SU-DHL-6 (cell line): ENCODE measurements at regions not wholly inside any gene's neighbourhood (a gene's known extent, or its start where the extent isn't known, plus 50 kb on each side); places are given as distances from the start of the nearest gene placed in this dataset.

Experiments used
- H2AFZ ChIP-seq: fragments of 200-600 bp; sonication (generic); 2 replicates; pipeline ENCODE4 v1.6.1; 2014; ENCODE audit warnings: low read depth, mild to moderate bottlenecking, moderate library complexity, mixed read lengths, antibody characterized with exemption, low read length; ENCODE audit not compliant: severe bottlenecking
- H3F3A ChIP-seq: fragments of 200-600 bp; shearing (Covaris generic); 2 replicates; pipeline ENCODE4 v1.6.0; 2016; ENCODE audit warnings: antibody characterized with exemption, mild to moderate bottlenecking; ENCODE audit not compliant: insufficient read depth
- H3K27ac ChIP-seq: fragments of 200-600 bp; sonication (generic); 2 replicates; pipeline ENCODE4 v1.5.1; 2016; ENCODE audit warnings: low read depth, mild to moderate bottlenecking, low read length, moderate library complexity, mixed read lengths
- H3K27me3 ChIP-seq: fragments of 200-600 bp; sonication (generic), shearing (Covaris generic); 2 replicates; pipeline ENCODE4 v1.6.0; 2014; ENCODE audit warnings: mild to moderate bottlenecking, low read length
- H3K36me3 ChIP-seq: fragments of 200-600 bp; sonication (generic); 2 replicates; pipeline ENCODE4 v1.6.1; 2014; ENCODE audit warnings: mild to moderate bottlenecking, low read length, mixed read lengths
- H3K4me2 ChIP-seq: fragments of 300-600, 200-600 bp; shearing (Covaris generic), sonication (generic); 2 replicates; pipeline ENCODE4 v1.6.0; 2014; ENCODE audit warnings: low read length, low read depth, mild to moderate bottlenecking; ENCODE audit not compliant: poor library complexity, severe bottlenecking
- H3K4me3 ChIP-seq: fragments of 200-600 bp; sonication (generic); 2 replicates; pipeline ENCODE4 v1.5.1; 2014; ENCODE audit warnings: antibody characterized with exemption, low read length, mild to moderate bottlenecking, mixed read lengths; ENCODE audit not compliant: insufficient read depth, poor library complexity, severe bottlenecking
- H3K79me2 ChIP-seq: fragments of 200-600 bp; sonication (generic); 2 replicates; pipeline ENCODE4 v1.6.1; 2014; ENCODE audit warnings: mild to moderate bottlenecking, low read length, moderate library complexity; ENCODE audit not compliant: insufficient read depth
- H3K9ac ChIP-seq: fragments of 200-600 bp; sonication (generic); 2 replicates; pipeline ENCODE4 v1.7.0; 2014; ENCODE audit warnings: mild to moderate bottlenecking, low read length
- H3K9me2 ChIP-seq: fragments of 200-600 bp; sonication (generic); replicated peaks from 2 replicates; pipeline ENCODE4 v1.6.1; 2014; ENCODE audit warnings: low read length; ENCODE audit not compliant: insufficient read depth
- H3K9me3 ChIP-seq: fragments of 200-600 bp; sonication (generic); 2 replicates; pipeline ENCODE4 v1.6.1; 2014; ENCODE audit warnings: low read length, mixed read lengths; ENCODE audit not compliant: insufficient read depth
- H4K20me1 ChIP-seq: fragments of 200-600 bp; sonication (generic); 2 replicates; pipeline ENCODE4 v1.6.1; 2014; ENCODE audit warnings: low read depth, mild to moderate bottlenecking, antibody characterized with exemption, low read length, moderate library complexity, mixed read lengths
- EZH2phosphoT487 ChIP-seq: fragments of 200-600 bp; sonication (generic), shearing (Covaris generic); conservative IDR thresholded peaks from 2 replicates; pipeline ENCODE4 v1.6.1; 2018; ENCODE audit warnings: mild to moderate bottlenecking, antibody characterized with exemption, low read length, moderate library complexity, mixed read lengths
- TF ChIP-seq, protein P1 (sequence below): fragments of 200-600 bp; sonication (generic); IDR thresholded peaks from one replicate; pipeline ENCODE4 v1.5.1; 2017; ENCODE audit warnings: antibody characterized with exemption, mild to moderate bottlenecking, low read length, moderate library complexity; ENCODE audit not compliant: insufficient read depth, poor library complexity, severe bottlenecking

DNA sequence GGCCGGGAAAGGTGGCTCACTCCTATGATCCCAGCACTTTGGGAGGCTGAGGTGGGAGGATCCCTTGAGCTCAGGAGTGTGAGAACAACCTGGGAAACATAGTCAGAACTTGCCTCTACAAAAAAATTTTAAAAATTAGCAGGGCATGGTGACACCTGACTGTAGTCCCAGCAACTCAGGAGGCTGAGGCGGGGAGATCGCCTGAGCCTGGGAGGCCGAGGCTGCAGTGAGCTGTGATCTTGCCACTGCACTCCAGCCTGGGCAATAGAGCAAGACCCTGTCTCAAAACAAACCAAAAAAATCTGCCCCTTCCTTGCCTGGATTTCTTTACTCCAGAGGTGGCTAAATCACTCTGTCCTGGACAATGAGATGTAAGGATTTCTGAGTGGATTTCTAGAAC lies 197.7 kb downstream of the NRP2 start:
- Histone ChIP-seq H2AFZ (no peak overlapping the region), H3K4me3 (no peak overlapping the region), H4K20me1 (no peaks in the 10 kb centered on the region), H3K79me2 (no peaks in the 10 kb centered on the region), H3K27me3 (no peaks in the 10 kb centered on the region), H3F3A (no peaks in the 10 kb centered on the region), H3K9ac (no peak overlapping the region), H3K27ac (no peak overlapping the region), H3K4me2 (no peak overlapping the region), H3K9me2 (no peaks in the 10 kb centered on the region), H3K36me3 (no peaks in the 10 kb centered on the region), H3K9me3 (no peaks in the 10 kb centered on the region)
- TF ChIP-seq, protein P1, sequence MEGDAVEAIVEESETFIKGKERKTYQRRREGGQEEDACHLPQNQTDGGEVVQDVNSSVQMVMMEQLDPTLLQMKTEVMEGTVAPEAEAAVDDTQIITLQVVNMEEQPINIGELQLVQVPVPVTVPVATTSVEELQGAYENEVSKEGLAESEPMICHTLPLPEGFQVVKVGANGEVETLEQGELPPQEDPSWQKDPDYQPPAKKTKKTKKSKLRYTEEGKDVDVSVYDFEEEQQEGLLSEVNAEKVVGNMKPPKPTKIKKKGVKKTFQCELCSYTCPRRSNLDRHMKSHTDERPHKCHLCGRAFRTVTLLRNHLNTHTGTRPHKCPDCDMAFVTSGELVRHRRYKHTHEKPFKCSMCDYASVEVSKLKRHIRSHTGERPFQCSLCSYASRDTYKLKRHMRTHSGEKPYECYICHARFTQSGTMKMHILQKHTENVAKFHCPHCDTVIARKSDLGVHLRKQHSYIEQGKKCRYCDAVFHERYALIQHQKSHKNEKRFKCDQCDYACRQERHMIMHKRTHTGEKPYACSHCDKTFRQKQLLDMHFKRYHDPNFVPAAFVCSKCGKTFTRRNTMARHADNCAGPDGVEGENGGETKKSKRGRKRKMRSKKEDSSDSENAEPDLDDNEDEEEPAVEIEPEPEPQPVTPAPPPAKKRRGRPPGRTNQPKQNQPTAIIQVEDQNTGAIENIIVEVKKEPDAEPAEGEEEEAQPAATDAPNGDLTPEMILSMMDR = no peak
- no peak for TF ChIP-seq EZH2phosphoT487

DNA sequence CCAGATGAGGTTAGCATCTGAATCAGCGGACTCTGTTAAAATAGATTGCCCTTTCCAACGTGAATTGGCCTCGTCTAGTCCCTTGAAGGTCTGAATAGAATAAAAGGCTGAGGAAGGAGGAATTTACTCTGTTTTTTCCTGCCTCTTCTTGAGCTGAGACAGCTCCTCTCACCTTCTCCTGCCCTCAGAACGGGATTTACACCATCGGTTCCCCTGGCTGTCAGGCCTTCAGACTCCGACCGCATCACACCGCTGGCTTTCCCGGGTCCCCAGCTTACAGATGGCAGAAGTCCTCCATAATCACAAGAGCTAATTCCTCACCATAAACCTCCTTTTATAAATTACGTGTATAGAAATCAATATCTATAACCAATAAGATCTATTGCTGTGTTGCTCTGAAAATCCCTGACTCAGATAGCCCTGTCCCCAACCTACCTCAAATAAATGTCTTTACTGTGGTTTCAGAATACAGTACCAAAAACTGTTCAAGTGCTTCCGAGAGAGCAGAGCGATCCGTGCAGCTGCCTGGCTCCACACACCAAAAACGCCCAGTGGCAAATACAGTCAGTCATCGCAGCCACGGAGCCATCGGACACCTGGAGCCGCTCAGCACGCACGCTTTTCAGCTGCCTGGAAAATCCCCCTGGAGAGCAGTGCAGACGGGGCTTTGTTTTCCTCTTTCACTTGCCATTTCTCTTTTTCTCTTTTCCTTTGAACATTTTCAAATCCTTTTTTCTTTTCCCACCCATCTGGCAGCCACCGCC lies 196.9 kb downstream of the NRP2 start:
- no peaks in the 10 kb centered on the region for H3K9me3 ChIP-seq
- H3K36me3 ChIP-seq = no peaks in the 10 kb centered on the region
- H3K79me2 ChIP-seq = no peaks in the 10 kb centered on the region
- H2AFZ ChIP-seq = no peak overlapping the region
- H3K9ac ChIP-seq = no peak overlapping the region
- H3K27me3 ChIP-seq = no peaks in the 10 kb centered on the region
- H3K9me2 ChIP-seq = no peaks in the 10 kb centered on the region
- TF ChIP-seq, protein P1 = no peak
- TF ChIP-seq EZH2phosphoT487 = no peak
- no peak overlapping the region for H3K27ac ChIP-seq
- no peaks in the 10 kb centered on the region for H3F3A ChIP-seq
- H3K4me3 ChIP-seq = no peak overlapping the region
- no peak overlapping the region for H3K4me2 ChIP-seq
- H4K20me1 ChIP-seq = no peaks in the 10 kb centered on the region

DNA sequence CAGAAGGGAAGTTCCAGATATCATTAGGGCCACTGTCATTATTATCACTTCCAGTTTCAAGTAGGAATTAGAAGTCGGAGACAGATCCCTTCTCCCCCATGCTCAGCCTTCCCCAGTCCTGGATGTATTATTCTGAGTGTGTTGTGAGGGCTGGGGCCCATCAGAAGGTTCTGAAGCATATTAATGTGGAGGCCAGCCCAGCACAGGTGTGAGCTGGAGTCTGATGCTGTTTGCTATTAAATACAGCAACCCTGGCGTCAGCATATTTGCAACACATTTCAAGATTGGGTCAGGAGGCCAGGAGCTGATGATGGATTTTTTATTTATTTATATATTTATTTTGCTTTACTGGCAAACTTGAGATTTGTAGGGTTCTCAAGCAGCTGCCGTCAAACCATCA lies 195.2 kb downstream of the NRP2 start:
- Histone ChIP-seq H4K20me1 (no peaks in the 10 kb centered on the region), H2AFZ (no peak overlapping the region), H3K36me3 (no peaks in the 10 kb centered on the region), H3K9me3 (no peaks in the 10 kb centered on the region), H3K4me3 (no peak overlapping the region), H3K79me2 (no peaks in the 10 kb centered on the region), H3F3A (no peaks in the 10 kb centered on the region), H3K27me3 (no peaks in the 10 kb centered on the region), H3K27ac (no peak overlapping the region), H3K4me2 (no peak overlapping the region), H3K9me2 (no peaks in the 10 kb centered on the region), H3K9ac (no peak overlapping the region)
- TF ChIP-seq, protein P1 = no peak
- TF ChIP-seq EZH2phosphoT487 = no peak
